ENCODE measurements at regions not wholly inside any gene's neighbourhood (a gene's known extent, or its start where the extent isn't known, plus 50 kb on each side); places are given as distances from the start of the nearest gene placed in this dataset.
"Not testable (repeated sequence)": the region's sequence is repeated elsewhere in the genome, so short reads cannot be mapped to it uniquely, and the experiment has no call there.

DNA sequence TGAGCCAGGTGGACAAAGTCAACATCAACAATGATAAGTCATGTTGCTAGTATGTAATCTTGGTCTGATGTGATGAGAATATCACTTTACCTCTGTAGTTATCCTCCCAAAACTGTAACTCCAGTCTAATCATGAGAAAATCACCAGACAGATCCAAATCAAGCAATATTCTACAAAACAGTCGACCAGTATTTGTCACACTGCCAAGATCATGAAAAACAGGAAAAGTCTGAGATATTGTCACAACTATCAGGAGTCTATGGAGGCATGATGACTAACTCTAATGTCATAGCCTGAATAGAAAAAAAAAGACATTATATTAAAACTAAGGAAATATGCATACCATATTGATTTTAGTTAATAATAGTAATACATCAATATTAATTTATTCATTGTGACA, 1883.3 kb upstream of the CELF4 start:
- POLR2A ChIA-PET, result no interaction called here
- CTCF ChIA-PET, result no interaction called here

DNA sequence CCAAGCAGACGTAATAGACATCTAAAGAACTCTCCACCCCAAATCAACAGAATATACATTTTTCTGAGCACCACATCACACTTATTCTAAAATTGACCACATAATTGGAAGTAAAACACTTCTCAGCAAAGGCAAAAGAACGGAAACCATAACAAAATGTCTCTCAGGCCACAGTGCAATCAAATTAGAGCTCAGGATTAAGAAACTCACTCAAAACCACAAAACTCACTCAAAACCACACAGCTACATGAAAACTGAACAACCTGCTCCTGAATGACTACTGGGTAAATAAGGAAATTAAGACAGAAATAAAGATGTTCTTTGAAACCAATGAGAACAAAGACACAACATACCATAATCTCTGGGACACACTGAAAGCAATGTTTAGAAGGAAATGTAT, 1879.4 kb upstream of the CELF4 start:
- CTCF ChIA-PET, POLR2A ChIA-PET: not testable (repeated sequence)

DNA sequence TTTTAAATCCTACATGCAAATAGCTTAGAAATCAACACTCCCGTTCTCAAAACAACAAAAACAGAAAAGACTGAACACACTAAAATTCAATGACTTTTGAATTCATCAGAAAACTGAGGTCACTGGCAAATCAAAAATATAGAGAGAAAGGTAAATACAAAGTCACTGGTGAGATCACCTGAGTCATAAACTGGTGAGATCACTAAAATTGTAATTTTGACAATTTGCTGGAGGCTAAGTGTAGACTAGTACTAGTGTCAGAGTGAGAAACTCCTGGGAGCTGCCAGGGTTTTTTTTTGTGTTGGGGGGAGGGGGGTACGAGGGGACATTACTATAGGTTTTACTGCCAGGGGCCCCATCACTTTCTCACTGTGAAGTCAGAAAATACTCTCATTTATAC, 1876.0 kb upstream of the CELF4 start:
- ChIA-PET CTCF (no interaction called here), POLR2A (no interaction called here)

DNA sequence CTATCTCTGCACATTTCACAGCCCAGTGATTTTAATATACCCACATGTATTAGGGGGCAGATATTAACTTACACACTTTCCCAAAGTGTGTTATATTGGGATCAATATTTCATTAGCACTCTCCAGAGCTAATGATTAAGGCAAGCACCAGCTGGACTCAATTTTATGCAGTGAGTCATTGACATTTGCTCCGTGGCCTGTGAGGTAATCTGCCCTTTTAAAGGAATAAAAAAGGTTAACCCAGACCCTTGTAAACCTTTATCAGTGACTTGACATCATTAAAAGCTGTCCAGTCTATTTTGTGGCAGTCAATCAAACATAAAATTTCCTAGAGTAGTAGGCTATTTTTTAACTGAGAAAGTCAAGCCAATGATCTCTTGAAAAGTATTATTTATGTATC, 1870.4 kb upstream of the CELF4 start:
- ChIA-PET POLR2A (no interaction called here), CTCF (no interaction called here)

DNA sequence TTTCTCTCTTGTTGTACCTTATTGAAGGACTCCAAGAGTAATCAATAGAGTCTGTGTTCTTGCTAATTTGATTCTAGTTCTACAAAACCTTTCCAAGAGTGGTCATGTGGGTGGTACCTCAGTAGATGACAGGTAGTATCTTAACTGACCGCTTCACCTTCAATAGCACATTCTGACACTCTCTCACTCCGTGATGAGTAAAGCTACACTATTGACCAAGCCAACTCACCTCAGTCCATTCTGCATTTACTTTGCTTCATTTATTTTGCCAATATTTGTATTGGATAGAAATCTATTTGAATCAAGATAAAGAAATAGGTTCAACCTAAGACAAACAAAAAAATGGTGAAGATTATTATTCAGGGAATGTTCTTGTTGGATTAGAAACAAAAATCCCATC, 1869.6 kb upstream of the CELF4 start:
- CTCF ChIA-PET, result no interaction called here
- POLR2A ChIA-PET, result no interaction called here

DNA sequence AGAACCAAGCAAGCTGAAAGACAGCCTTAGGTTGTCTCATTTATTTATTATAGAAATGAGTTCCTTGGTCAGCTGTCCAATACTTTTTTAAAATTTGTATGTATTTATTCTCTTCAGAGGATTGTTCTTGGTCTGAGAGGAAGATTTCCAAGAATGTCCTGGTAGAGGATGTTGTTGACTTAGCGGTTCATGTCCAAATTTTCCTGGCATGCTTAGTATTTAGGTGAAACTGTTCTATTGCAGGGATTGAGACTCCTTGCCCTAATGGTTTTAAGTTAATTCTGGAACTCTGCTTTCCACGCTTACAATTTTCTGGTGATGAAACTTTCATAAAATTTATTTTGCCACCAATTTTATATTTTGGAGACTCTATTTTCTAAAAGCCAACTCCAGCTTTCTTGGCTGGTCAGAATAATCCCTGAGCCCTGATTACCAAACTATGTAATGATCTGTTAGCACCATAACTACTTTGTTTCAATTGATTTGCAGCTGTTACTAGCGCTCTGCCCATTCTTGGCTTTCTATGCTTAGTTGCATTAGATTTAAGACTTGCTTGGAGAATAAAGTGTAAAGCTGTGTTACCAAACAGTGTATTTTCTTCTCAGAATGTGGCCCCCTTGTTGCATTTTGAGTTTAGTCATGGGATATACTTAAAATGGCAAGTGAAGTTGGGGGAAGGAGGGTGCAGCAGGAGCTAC, 1868.8 kb upstream of the CELF4 start:
- CTCF ChIA-PET, result no interaction called here
- POLR2A ChIA-PET, result no interaction called here

DNA sequence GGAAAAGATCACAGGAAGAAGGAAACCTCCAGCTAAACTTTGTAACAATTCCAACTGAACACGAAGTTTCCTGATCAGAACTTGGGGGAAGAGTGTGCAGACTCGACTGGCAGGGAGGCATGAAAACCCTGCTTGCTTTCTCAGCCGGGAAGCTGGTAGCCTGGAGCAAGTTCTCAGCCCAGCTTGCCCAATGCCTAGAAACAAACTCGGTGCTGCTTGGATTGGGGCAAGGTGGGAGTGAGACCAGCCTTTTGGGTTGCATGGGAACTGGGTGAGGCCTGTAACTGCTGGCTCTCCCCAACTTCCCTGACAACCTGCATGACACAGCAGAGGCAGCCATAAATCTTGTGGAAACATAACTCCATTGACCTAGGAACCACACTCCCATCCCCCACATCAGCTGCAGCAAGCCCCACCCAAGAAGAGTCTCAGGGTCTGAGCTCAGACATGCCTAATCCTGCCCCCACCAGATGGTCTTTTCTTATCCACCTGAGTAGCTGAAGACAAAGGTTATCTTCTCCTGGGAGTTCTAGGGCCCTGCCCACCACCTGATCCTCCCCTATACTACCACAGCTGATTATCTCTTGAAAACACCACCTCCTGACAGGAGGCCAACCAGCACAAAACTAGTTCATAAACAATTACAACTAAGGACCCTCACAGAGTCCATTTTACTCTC, 1859.7 kb upstream of the CELF4 start:
- ChIA-PET CTCF (no interaction called here), POLR2A (no interaction called here)

DNA sequence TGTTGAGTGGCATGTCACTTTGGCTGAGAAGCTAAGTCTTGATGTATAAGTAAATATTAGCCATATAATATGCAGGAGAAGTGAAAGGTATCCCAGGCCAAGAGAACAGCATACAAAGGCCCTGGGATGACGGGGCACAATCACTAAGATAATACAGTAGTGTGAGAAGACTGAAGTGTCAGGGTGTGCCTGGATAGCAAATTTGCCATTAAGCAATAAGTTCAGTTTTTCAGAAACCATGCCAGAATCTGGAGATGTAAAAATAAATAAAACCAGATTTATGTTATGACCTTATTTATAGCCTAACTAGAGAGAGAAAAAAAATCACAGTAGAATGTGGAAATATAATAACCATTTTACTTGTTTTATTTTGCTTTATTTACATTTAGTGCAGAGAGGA, 1858.7 kb upstream of the CELF4 start:
- POLR2A ChIA-PET, result no interaction called here
- CTCF ChIA-PET, result no interaction called here

DNA sequence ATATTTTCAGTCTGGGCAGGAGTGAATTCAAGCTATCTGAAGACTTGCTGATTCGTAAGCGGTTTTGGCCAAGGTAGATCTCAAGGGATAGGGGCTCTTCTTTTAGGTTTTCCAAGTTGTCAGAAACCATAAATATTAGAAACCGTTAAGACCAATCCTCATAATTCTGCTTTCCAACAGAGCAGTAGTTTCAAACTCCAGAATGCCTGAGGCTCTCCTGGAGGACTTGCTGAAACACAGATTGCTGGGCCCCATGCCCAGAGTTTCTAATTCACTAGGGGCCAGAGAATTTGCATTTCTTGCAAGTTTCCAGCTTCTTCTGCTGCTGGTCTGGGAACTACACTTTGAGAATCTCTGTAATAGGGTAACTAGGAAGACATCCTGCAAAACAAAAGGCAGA, 1855.7 kb upstream of the CELF4 start:
- POLR2A ChIA-PET, result no interaction called here
- CTCF ChIA-PET, result no interaction called here

DNA sequence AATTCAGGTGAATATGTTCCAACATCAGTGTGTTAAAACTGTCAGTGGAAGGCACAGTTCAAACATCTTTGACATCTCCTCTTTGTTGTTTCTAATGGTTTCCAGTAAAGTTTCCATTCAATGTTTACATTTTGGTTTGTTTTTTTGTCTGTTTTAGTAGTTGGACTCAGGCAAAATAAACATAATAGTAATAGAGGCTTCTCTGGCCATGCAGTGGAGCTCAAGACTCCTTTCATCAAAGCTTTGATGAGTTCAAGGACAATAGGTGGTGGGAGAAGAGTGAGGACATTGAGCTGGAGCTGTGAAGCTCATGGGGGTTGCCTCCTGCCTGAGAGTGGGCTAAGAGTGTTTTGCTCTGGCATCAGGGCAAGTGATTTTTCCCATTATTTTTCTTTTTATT, 1853.7 kb upstream of the CELF4 start:
- CTCF ChIA-PET, result no interaction called here

DNA sequence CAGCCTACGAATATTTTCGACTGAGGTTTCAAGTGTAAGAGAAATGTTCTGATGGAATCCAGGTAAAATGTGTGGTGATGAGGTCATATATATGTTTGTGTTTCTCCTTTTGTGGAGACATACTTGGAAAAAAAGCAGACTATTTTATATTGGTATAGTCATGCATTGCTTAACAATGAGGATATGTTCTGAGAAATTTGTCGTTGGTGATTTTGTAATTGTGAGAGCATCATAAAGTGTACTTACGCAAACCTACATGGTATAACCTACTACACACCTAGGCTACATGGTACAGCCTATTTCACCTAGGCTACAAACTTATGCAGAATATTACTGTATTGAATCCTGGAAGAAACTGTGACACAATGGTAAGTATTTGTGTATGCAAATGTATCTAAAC, 1849.9 kb upstream of the CELF4 start:
- ChIA-PET CTCF (interaction anchor here (0.6 kb wide), 1 partner anchor 115 kb away, joined by 4 read pairs; no protein-coding TSS in a partner anchor), POLR2A (no interaction called here)

More for the DNA sequence above, 1853.7 kb upstream of the CELF4 start:
- POLR2A ChIA-PET, result no interaction called here

DNA sequence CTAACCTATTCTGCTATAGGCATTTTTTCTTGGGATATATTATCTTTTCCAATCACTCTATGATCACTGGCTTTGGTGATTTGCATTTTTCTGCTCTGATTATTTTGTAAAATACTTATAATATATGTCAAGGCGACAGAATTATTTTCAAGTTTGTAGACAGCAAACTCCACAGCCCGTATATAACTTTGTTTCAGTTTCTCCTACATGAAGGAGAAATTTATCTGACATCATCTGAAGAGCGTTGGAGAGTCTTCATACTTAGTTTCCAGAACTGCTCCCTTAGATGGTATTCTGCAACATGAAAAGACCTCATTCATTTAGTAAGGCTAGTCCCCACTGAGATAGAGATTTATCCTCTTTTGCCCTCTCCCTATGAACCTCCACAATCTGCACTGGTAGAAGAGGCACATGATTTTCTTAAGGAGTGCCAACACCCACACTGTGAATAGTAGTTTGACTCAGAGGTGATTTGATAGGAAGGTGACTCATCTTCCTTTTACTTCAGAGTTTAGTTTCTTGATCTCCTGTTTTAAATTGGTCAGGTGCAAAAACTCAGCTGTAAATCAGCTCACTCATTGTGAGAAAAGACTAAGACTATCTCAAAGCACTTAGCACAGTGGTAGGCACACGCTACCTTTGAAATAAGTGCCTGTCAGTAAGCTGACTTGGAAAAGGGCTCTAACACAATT, 1848.6 kb upstream of the CELF4 start:
- ChIA-PET POLR2A (no interaction called here), CTCF (no interaction called here)

DNA sequence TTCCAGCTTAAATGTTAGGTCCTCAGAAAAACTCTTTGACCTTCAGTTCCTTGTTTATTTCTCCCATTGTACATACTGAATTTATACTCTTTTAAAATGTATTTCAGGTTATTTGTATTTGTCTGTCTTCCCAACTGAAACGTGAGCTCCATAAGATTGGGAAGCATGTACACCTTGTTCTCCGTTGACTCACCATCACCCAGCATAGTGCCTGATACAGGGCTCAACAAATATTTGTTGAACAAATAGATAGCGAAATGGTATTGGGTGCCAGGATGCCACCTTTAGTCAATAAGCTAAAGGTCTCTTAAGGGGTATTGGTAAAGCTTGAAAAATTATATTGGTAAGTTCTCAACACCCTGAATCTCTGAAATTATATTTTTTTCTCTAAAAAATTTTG, 1841.3 kb upstream of the CELF4 start:
- POLR2A ChIA-PET, result no interaction called here
- CTCF ChIA-PET, result no interaction called here

DNA sequence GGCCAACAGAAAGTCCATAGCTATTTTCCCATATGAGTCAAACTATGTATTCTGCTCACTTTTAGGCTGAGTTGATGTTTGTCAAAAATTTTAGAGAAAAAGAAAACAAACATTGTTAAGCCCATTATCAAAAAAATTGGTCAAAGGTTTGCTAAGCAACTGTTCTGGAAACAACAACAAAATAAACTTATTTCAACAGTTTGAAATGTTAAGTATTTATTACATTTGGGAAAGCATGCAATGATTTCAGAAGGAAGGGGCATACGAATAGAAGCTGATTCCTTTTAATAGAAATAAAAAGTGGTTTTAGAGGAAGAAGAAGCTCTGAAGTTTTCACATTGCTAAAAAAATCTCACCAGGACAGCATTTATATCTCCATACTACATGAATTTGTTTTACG, 1837.5 kb upstream of the CELF4 start:
- CTCF ChIA-PET, result no interaction called here
- POLR2A ChIA-PET, result no interaction called here

DNA sequence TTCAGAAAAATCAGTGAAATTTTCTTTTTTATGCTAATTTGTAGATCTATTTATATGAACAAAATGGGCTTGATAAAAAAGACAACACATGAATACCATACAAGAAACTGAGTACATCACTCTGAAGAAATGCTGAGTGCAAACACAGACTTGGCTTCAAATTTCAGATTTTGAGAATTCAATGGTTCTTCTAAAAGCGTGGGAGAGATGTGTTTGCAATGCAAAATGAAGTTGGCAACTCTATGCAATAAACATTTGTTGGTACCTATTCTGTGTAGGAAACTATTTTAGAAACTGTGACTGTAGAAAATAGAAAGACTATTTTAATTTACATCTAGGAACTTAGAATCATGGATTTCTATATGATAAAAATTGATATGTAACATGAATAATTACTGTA, 1834.1 kb upstream of the CELF4 start:
- ChIA-PET POLR2A (no interaction called here), CTCF (no interaction called here)

DNA sequence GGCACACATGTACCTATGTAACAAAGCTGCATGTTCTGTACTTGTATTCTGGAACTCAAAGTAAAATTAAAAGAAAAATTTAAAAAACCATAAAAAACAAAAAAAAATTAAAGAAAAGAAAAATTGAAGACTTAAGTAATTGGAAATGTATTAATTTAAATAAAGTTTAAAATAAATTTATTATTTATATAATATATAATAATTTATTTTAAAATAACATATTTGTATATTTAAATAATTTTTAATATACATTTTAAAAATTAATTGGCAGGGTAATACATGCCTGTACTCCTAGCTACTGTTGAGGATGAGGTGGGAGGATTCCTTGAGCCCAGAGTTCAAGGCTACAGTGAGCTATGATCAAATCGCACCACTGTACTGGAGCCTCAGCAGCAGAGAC, 1830.6 kb upstream of the CELF4 start:
- CTCF ChIA-PET, result no interaction called here
- POLR2A ChIA-PET, result no interaction called here

DNA sequence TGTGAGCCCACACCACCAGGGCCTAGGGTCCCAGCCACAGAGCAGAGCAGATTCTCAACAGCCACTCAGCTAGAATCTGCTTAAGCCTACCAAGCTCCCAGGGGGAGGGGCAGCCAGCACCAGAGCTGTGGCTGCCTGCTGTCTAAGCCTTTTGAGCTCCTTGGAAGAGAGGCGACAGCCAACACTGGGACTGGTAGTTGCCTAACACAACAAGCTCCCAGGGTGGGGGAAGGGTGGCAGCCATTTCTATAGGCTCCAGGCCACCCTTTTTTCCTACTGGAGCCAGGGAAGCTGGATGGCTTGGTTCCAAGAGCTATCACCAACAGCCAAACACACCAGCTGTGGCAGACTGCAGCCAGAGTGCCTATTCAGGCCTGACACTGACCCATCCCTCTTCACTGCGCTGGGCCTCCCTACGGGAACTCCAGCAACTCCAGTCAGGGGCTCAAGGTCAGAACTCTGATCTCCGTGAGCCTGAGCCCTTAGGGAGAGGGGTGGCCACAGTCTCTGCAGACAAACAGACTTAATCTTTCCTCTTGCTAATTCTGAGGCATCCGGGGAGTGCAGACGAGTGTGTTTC, 1824.3 kb upstream of the CELF4 start:
- POLR2A ChIA-PET, result no interaction called here
- CTCF ChIA-PET, result no interaction called here

DNA sequence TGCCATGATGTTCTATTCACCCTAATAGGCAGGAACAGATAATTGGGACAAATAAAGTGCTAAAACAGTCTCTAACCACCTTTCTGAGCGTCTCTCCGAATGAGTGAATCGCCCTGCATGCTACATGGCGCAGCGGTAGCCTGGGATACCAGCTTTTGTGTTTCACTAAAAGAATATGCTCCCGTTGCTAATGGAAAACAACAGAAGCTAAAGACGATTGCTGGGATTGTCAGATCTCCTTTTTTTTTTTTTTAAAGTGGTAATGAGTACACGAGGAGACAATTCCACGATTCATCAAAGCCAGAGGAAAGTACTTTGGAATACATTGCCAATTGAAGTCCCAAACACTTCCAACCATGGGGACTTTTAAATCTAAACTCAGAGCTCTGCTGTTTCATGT, 1815.3 kb upstream of the CELF4 start:
- POLR2A ChIA-PET, result no interaction called here
- CTCF ChIA-PET, result no interaction called here

DNA sequence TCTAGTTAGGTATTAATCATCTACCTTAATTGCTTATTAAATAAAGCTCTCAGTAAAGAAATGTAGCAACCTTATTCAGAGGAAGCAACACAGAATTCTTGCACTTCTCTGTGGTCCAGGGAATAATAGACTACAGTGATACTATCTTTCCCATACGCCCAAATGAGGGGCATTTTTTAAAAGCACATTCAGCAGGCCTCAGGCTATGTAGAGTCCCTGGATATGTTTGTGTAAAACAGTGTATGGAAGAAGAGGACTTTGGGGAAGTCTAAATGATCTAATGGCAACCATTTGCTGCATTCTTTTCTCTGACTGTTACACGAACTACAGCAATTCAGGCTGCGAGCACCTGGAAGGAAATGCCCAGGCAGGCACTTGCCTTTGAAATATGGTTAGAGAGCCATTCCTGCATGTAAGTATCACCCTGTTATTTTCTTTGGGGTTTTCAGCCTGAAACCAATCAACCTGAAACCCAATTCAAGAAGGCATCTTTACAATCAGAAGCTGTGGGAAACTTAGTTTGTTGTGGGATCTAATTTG, 1814.7 kb upstream of the CELF4 start:
- POLR2A ChIA-PET, result no interaction called here

DNA sequence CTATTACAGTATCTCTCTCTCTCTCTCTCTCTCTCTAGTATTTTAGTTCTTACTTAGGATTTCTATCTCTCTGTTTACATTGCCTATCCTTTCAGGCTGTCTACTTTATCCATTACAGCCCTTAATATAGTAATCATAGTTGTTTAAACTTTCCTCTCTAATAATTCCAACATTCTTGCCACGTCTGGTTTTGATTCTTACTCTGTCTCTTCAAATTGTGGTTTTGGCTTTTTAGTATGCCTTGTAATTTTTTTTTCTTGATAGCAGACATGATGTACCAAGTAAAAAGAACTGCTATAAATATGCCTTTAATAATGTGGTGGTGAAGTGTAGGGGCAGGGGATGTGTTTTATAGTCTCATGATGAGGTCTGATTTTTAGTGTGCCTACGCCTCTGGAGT, 1809.5 kb upstream of the CELF4 start:
- ChIA-PET POLR2A (no interaction called here), CTCF (interaction anchor here (0.7 kb wide), 1 partner anchor 91 kb away, joined by 3 read pairs; no protein-coding TSS in a partner anchor)

More for the DNA sequence above, 1814.7 kb upstream of the CELF4 start:
- CTCF ChIA-PET, result no interaction called here

DNA sequence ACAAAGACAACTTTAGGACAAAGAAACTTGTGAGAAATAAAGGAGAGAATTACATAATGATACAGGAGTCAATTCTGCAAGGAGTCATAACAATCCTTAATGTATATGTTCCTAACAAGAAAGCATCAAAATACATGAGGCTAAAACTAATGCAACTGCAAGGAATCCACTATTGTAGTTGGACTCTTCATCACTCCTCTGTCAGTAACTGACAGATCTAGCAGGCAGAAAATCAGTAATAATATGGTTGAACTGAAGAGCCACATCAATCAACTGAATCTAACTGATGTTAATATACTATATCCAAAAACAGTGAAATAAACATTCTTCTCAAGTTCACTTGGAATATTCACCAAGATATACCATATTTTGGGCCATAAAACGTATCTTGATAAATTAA, 1806.4 kb upstream of the CELF4 start:
- ChIA-PET CTCF (no interaction called here), POLR2A (no interaction called here)

All from activated CD8-positive, alpha-beta memory T cell treated with anti-CD3 and anti-CD28 coated beads for 36 hours (primary cell).